ENCODE measurements at regions not wholly inside any gene's neighbourhood (a gene's known extent, or its start where the extent isn't known, plus 50 kb on each side); places are given as distances from the start of the nearest gene placed in this dataset.

DNA sequence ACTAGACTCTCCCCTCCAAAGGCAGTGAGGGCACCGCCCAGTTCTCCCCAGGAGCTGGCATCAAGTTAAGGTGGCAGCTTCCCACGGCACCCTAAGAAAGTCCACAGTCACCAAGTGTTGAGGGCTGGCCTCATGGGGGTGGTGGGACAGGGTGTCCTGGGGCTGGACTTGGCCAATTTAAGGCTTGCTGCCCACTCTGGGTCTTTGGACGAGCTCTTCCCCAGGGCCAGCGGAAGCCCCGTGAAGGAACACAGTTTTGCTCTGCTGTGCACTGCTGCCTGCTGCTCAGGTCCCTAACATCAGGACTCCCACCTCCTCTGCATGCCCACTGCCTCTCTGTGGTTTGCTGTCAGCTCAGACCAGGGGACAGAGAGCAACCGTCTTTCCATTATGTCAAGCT lies 57.3 kb upstream of the TMEM72 start:
- BruUV-seq (replicated peaks): no TSS peak
- CTCF ChIA-PET: interaction anchor here (0.9 kb wide), 1 partner anchor 10 kb away, joined by 4 read pairs; no protein-coding TSS in a partner anchor
- intact Hi-C loops (cut with micrococcal nuclease; ENCODE audit: unreplicated experiment): loop anchor here (10.0 kb wide), 1 partner anchor 279 kb away; no protein-coding TSS in a partner anchor

DNA sequence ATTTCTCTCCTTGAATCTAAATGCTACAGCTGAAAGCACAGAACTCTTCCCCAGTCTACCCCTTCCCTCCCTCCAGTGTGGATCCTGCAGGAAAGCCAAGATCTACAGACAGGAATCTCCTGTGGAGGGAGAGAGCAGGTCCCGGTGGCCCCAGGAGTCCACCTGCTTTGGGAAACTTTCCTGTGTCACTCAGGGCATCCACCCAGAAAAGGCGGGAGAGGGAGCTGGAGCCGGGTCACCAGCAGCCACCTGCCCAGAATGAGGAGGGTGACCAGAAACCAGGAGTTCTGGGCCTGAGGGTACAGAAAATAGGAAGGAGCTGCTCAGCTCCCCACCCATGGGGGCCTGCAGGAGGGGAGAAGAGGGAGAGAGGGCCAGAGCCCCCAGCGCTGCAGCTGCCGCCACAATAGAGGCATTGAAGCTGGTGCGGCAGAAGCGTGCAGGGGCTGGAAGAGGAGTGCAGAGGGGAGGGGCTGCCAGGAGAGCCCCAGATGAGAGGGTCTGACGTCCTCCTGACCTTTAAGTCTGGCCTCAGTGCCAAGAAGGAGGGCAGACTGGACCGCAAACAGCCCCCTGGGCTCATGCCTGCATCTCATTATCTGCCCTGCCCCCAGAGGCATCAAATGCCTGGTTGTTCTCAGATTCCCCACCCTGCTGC lies 56.3 kb upstream of the TMEM72 start:
- Histone ChIP-seq H3K4me1 (no peaks in the 10 kb centered on the region), H3K36me3 (ENCODE audit: control insufficient read depth, insufficient read depth, low read length) (no peaks in the 10 kb centered on the region), H3K4me3 (ENCODE audit: low read depth, low read length) (no peak overlapping the region), H3K27me3 (replicated peaks; ENCODE audit: control insufficient read depth, insufficient read depth, low read length) (peaks cover 2% of the 10 kb centered on the region; the same call in 1 of the 2 replicates), H3K9me3 (no peaks in the 10 kb centered on the region)
- no TSS peak for BruUV-seq (replicated peaks)
- H3K9me3 Mint-ChIP-seq (ENCODE audit: unreplicated experiment): no peaks in the 10 kb centered on the region
- ChIA-PET POLR2A (no interaction called here), CTCF (no interaction called here)
- no peaks in the 10 kb centered on the region for H3K36me3 Mint-ChIP-seq (ENCODE audit: insufficient read depth, unreplicated experiment)
- no peak for DNase-seq
- intact Hi-C loops (cut with micrococcal nuclease; ENCODE audit: unreplicated experiment): loop anchor here (10.0 kb wide), 1 partner anchor 280 kb away; no protein-coding TSS in a partner anchor
- no peak overlapping the region for H3K27ac Mint-ChIP-seq (ENCODE audit: unreplicated experiment)
- H3K27me3 Mint-ChIP-seq (ENCODE audit: insufficient read depth, unreplicated experiment): peaks cover 5% of the 10 kb centered on the region
- no peaks in the 10 kb centered on the region for H3K4me1 Mint-ChIP-seq (ENCODE audit: low read depth, unreplicated experiment)
- TF ChIP-seq, protein P1, sequence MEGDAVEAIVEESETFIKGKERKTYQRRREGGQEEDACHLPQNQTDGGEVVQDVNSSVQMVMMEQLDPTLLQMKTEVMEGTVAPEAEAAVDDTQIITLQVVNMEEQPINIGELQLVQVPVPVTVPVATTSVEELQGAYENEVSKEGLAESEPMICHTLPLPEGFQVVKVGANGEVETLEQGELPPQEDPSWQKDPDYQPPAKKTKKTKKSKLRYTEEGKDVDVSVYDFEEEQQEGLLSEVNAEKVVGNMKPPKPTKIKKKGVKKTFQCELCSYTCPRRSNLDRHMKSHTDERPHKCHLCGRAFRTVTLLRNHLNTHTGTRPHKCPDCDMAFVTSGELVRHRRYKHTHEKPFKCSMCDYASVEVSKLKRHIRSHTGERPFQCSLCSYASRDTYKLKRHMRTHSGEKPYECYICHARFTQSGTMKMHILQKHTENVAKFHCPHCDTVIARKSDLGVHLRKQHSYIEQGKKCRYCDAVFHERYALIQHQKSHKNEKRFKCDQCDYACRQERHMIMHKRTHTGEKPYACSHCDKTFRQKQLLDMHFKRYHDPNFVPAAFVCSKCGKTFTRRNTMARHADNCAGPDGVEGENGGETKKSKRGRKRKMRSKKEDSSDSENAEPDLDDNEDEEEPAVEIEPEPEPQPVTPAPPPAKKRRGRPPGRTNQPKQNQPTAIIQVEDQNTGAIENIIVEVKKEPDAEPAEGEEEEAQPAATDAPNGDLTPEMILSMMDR (IDR thresholded peaks at IDR 0.05; ENCODE audit: insufficient read depth in 1 of 2, low read depth in 1 of 2, low read length in 1 of 2, severe bottlenecking in 1 of 2, unreplicated experiment in 1 of 2): no peak
- no peak overlapping the region for H3K4me3 Mint-ChIP-seq (ENCODE audit: unreplicated experiment)

More for the DNA sequence above, 57.3 kb upstream of the TMEM72 start:
- Mint-ChIP-seq H3K4me3 (ENCODE audit: unreplicated experiment) (no peak overlapping the region), H3K27ac (ENCODE audit: unreplicated experiment) (no peak overlapping the region), H3K27me3 (ENCODE audit: insufficient read depth, unreplicated experiment) (peaks cover 5% of the 10 kb centered on the region), H3K36me3 (ENCODE audit: insufficient read depth, unreplicated experiment) (no peaks in the 10 kb centered on the region), H3K9me3 (ENCODE audit: unreplicated experiment) (no peaks in the 10 kb centered on the region), H3K4me1 (ENCODE audit: low read depth, unreplicated experiment) (no peaks in the 10 kb centered on the region)
- Histone ChIP-seq H3K9me3 (no peaks in the 10 kb centered on the region), H3K4me1 (no peaks in the 10 kb centered on the region), H3K4me3 (ENCODE audit: low read depth, low read length) (no peak overlapping the region), H3K27me3 (replicated peaks; ENCODE audit: control insufficient read depth, insufficient read depth, low read length) (peaks cover 2% of the 10 kb centered on the region; the same call in 1 of the 2 replicates), H3K36me3 (ENCODE audit: control insufficient read depth, insufficient read depth, low read length) (no peaks in the 10 kb centered on the region)
- DNase-seq: no peak
- TF ChIP-seq, protein P1 (IDR thresholded peaks at IDR 0.05; ENCODE audit: insufficient read depth in 1 of 2, low read depth in 1 of 2, low read length in 1 of 2, severe bottlenecking in 1 of 2, unreplicated experiment in 1 of 2): no peak
- POLR2A ChIA-PET: no interaction called here

DNA sequence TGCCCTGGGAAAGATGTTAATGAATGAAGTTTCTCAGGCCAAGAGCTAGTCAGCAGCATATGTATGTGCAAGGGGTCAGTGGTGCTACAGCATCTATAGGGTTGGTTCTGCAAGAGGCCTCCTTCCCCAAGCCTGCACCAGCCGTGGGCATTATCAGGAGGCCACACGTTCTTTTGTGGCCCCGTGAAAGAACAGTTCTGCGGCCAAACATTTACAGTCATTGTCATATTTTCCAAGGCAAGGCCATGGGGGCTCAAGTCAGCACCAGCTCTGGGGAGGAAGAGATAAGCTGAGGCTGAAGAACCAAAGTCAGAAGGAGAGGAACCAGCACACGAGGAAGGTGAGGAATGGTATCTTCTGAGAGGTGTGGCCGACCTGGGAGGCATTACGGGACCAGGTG lies 54.4 kb upstream of the TMEM72 start:
- no peak for DNase-seq
- POLR2A ChIA-PET: no interaction called here
- Mint-ChIP-seq H3K27ac (ENCODE audit: unreplicated experiment) (no peak overlapping the region), H3K4me1 (ENCODE audit: low read depth, unreplicated experiment) (no peaks in the 10 kb centered on the region), H3K27me3 (ENCODE audit: insufficient read depth, unreplicated experiment) (peaks cover 5% of the 10 kb centered on the region), H3K4me3 (ENCODE audit: unreplicated experiment) (no peak overlapping the region), H3K36me3 (ENCODE audit: insufficient read depth, unreplicated experiment) (no peaks in the 10 kb centered on the region), H3K9me3 (ENCODE audit: unreplicated experiment) (no peaks in the 10 kb centered on the region)
- Histone ChIP-seq H3K4me3 (ENCODE audit: low read depth, low read length) (no peak overlapping the region), H3K36me3 (ENCODE audit: control insufficient read depth, insufficient read depth, low read length) (no peaks in the 10 kb centered on the region), H3K4me1 (no peaks in the 10 kb centered on the region), H3K27me3 (replicated peaks; ENCODE audit: control insufficient read depth, insufficient read depth, low read length) (0 out of 2 replicates have a peak, but pooled peaks cover 2% of the 10 kb centered on the region), H3K9me3 (no peaks in the 10 kb centered on the region)
- no TSS peak for BruUV-seq (replicated peaks)
- TF ChIP-seq, protein P1 (IDR thresholded peaks at IDR 0.05; ENCODE audit: insufficient read depth in 1 of 2, low read depth in 1 of 2, low read length in 1 of 2, severe bottlenecking in 1 of 2, unreplicated experiment in 1 of 2): no peak
- intact Hi-C loops (cut with micrococcal nuclease; ENCODE audit: unreplicated experiment): loop anchor here (1.0 to 10.0 kb wide), 3 partner anchors 122 to 1185 kb away; no protein-coding TSS in a partner anchor
- CTCF ChIA-PET: no interaction called here

Measured in Caco-2 (cell line).